ENCODE measurements at regions not wholly inside any gene's neighbourhood (a gene's known extent, or its start where the extent isn't known, plus 50 kb on each side); places are given as distances from the start of the nearest gene placed in this dataset.

DNA sequence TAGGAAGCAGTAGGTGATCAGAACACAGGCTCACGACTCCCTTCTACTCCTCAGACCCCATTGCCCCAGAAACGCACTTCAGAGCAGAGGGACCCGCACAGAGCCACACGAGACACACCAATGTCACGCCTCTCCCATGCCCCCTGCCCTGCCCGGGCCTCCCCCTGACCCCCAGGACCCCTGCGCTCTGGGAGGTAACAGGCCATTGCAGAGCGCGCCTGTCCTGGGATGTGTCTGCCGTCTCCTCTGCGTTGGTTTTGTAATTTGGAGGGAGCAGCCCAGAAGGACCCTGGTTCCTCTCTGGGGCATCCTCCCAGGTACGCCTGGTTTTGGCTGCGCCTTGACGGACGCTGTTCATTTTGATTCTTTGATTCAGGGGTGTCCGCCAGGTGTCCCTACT, 85.4 kb downstream of the UNCX start:
- TF ChIP-seq POLR2AphosphoS5 (IDR thresholded peaks at IDR 0.05) (no peak), EP300 (IDR thresholded peaks at IDR 0.05) (no peak), CTCF (IDR thresholded peaks at IDR 0.05) (no peak), POLR2A (IDR thresholded peaks at IDR 0.05) (no peak)

All from gastroesophageal sphincter (tissue), 3 donors.